Stomach (tissue), 8 donors: ENCODE measurements at regions not wholly inside any gene's neighbourhood (a gene's known extent, or its start where the extent isn't known, plus 50 kb on each side); places are given as distances from the start of the nearest gene placed in this dataset.
"Not testable (repeated sequence)": the region's sequence is repeated elsewhere in the genome, so short reads cannot be mapped to it uniquely, and the experiment has no call there.

Experiments
- DNase-seq, 2 donors: peaks; one replicate each; pipeline versions ENCODE4 v3.0.0 to v3.0.0-alpha.2; 2013 to 2019
- H3K27ac ChIP-seq, 5 donors: fragments of 200-600 bp in 4 of 5; sonication (generic) in 4 of 5; one replicate each; pipeline ENCODE4 v1.5.1; 2013 to 2019; ENCODE audit warnings: mild to moderate bottlenecking in 1 of 5, moderate library complexity in 1 of 5
- H3K27me3 ChIP-seq, 3 donors: fragments of 200-600 bp; sonication (generic); one replicate each; pipeline ENCODE4 v1.5.1; 2017 to 2019; ENCODE audit warnings: mixed run types in 1 of 3
- H3K36me3 ChIP-seq, 4 donors: fragments of 200-600 bp; sonication (generic); 1 replicate in 3 of 4; 2 replicates in 1 of 4; pipeline ENCODE4 v1.5.1; 2016 to 2019
- H3K4me1 ChIP-seq, 4 donors: fragments of 200-600 bp; sonication (generic); one replicate each; pipeline ENCODE4 v1.5.1; 2016 to 2019
- H3K4me3 ChIP-seq, 4 donors: fragments of 200-600 bp; sonication (generic) in 3 of 4; one replicate each; pipeline ENCODE4 v1.5.1; 2016 to 2019; ENCODE audit warnings: mild to moderate bottlenecking in 1 of 4
- H3K9me3 ChIP-seq, 4 donors: fragments of 200-600 bp; sonication (generic); one replicate each; pipeline ENCODE4 v1.5.1; 2016 to 2019
- CTCF ChIP-seq, 7 experiments: fragments of 450-650 bp in 4 of 7; fragments of 200-600 bp in 3 of 7; sonication (generic) in 3 of 7; IDR thresholded peaks; one replicate each; pipeline ENCODE4 v1.5.1; 2016 to 2019; ENCODE audit warnings: antibody characterized with exemption in 7 of 7, control low read depth in 2 of 7, mild to moderate bottlenecking in 1 of 7
- EP300 ChIP-seq: sonication (generic); formaldehyde crosslinking; IDR thresholded peaks from one replicate; pipeline ENCODE4 v1.6.1; 2017; ENCODE audit warnings: antibody characterized with exemption
- POLR2A ChIP-seq, 4 donors: fragments of 450-650 bp; IDR thresholded peaks; one replicate each; pipeline ENCODE4 v1.6.1; 2016; ENCODE audit warnings: antibody characterized with exemption in 4 of 4, control low read depth in 2 of 4, mild to moderate bottlenecking in 1 of 4, moderate library complexity in 1 of 4
- POLR2AphosphoS5 ChIP-seq, 3 donors: sonication (generic); formaldehyde crosslinking; IDR thresholded peaks; one replicate each; pipeline ENCODE4 v1.6.1; 2016; ENCODE audit warnings: antibody characterized with exemption in 3 of 3
- WGBS, 5 donors: extraction: QIAGEN DNeasy Blood & Tissue Kit in 3 of 5; methylation state at CpG; one replicate each; pipeline versions ENCODE4 v1.1.5 to v1.1.7; 2013 to 2018; 5-methylcytosine and 5-hydroxymethylcytosine counted together
- intact Hi-C: fragments of 100-400 bp; cut with DNase I; formaldehyde crosslinking; loops from one replicate; pipeline ENCODE4 v1.15.1; 2023; ENCODE audit warnings: low total_unique reads
- donor health status: healthy with polysubstance abuse.
- donor health status: Bipolar disorder and iron deficiency.
- donor health status: healthy.

DNA sequence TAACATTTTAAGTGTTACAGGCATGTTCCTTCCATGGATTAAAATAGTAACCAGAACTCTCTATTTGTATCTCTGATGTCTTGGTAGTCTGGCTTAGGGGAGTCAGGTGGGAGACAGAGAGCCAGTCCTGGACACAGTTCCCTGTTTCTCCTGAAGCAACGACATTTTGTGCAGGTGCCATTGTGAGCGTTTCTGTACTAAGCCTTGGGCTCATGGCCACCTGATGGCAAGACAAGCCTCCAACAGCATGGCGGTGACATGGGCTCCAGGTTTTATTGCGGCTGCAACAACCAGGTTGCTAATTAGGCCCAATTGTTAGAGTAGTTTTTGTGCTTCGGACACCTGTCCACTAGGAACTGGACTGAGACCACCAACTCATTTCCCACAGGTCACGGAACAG, 105.3 kb downstream of the PRDM13 start:
- Histone ChIP-seq H3K4me3 (no peak overlapping the region), H3K27me3 (no peaks in the 10 kb centered on the region), H3K36me3 (no peaks in the 10 kb centered on the region), H3K9me3 (peaks cover 0 to 7% (median 2%) of the 10 kb centered on the region in 4 donors), H3K27ac (no peak overlapping the region), H3K4me1 (no peaks in the 10 kb centered on the region)
- intact Hi-C loops, result no loop called here
- DNase-seq, result no peak
- TF ChIP-seq CTCF (IDR thresholded peaks at IDR 0.05), result no peak
- no peak for TF ChIP-seq POLR2AphosphoS5 (IDR thresholded peaks at IDR 0.05)
- TF ChIP-seq POLR2A (IDR thresholded peaks at IDR 0.05), result no peak
- TF ChIP-seq EP300, result no peak
- 89 to 94% (median 91%) methylated on average over 6 of the region's 6 CpGs for WGBS, 5 donors

DNA sequence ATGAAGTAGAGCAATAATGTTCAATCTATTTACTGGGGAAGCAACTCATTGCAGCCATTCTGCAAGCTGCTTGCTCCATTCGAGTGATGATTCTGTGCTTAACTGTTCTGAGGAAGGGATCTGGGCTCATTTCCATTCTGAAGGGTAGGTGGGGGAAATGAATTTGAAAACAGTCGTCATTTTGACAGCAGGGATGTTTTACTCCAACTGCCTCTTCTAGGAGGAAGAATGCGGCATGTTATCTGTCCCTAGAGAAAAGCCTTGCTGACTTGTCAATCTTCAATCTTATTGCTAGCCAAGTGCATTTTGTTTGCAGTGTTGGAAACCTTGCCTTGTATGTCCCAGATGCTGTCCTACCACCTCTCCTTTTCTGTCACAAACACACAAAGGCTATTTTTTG, 105.9 kb downstream of the PRDM13 start:
- Histone ChIP-seq H3K9me3 (peaks cover 0 to 7% (median 2%) of the 10 kb centered on the region in 4 donors), H3K4me3 (no peak overlapping the region), H3K27ac (no peak overlapping the region), H3K4me1 (no peaks in the 10 kb centered on the region), H3K27me3 (no peaks in the 10 kb centered on the region), H3K36me3 (no peaks in the 10 kb centered on the region)
- TF ChIP-seq POLR2AphosphoS5 (IDR thresholded peaks at IDR 0.05) (no peak), POLR2A (IDR thresholded peaks at IDR 0.05) (no peak), EP300 (no peak), CTCF (IDR thresholded peaks at IDR 0.05) (no peak)
- intact Hi-C loops, result no loop called here
- DNase-seq, result no peak
- WGBS, 5 donors, result 40 to 51% (median 47%) methylated on average over 3 of the region's 3 CpGs

- peaks cover 0 to 13% (median 12%) of the 10 kb centered on the region in 4 donors for H3K9me3 ChIP-seq
- H3K27ac ChIP-seq, H3K27me3 ChIP-seq, H3K4me3 ChIP-seq, intact Hi-C loops, H3K4me1 ChIP-seq, H3K36me3 ChIP-seq, DNase-seq: not testable (repeated sequence)
Observed at GRCh38 chr6:99722043-99722442, 115.4 kb downstream of the PRDM13 start.

DNA sequence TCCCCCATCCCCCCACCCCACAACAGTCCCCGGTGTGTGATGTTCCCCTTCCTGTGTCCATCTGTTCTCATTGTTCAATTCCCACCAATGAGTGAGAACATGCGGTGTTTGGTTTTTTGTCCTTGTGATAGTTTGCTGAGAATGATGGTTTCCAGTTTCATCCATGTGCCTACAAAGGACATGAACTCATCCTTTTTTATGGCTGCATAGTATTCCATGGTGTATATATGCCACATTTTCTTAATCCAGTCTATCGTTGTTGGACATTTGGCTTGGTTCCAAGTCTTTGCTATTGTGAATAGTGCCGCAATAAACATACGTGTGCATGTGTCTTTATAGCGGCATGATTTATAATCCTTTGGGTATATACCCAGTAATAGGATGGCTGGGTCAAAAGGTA, 123.6 kb downstream of the PRDM13 start:
- H3K36me3 ChIP-seq, intact Hi-C loops, H3K27me3 ChIP-seq, H3K4me1 ChIP-seq, H3K27ac ChIP-seq, H3K9me3 ChIP-seq, H3K4me3 ChIP-seq, DNase-seq: not testable (repeated sequence)
- 80 to 97% (median 90%) methylated on average over 4 to 6 of the region's 6 CpGs for WGBS, 5 donors

DNA sequence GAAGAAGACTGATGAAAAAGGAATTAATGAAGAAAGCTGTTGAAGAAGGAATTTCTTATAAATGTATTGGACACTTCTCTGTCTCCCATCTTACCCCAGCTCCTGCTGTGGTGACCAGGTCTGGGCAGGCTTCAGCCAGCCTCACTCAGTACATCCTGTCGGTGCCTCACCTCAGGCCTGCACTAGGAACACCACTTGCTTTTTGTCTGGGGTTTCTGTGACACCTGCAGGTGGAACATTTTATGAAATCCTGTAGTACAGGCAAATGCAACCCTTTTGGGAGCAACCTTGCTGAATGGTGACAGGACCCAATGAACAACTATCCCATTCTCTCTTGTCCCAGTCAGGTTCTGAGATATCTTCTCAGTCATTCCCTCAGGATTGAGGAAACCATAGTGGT, 129.7 kb downstream of the PRDM13 start:
- Histone ChIP-seq H3K27ac (no peak overlapping the region), H3K4me1 (no peaks in the 10 kb centered on the region), H3K36me3 (no peaks in the 10 kb centered on the region), H3K4me3 (no peak overlapping the region), H3K9me3 (no peaks in the 10 kb centered on the region), H3K27me3 (peaks cover 0 to 19% (median 3%) of the 10 kb centered on the region in 3 donors)
- 18 to 50% (median 41%) methylated on average over 1 of the region's 1 CpG for WGBS, 5 donors
- intact Hi-C loops, result no loop called here
- peak in 1 of 2 donors; percentile 7 for DNase-seq
- no peak for TF ChIP-seq EP300
- no peak for TF ChIP-seq POLR2A (IDR thresholded peaks at IDR 0.05)
- no peak for TF ChIP-seq POLR2AphosphoS5 (IDR thresholded peaks at IDR 0.05)
- no peak for TF ChIP-seq CTCF (IDR thresholded peaks at IDR 0.05)

DNA sequence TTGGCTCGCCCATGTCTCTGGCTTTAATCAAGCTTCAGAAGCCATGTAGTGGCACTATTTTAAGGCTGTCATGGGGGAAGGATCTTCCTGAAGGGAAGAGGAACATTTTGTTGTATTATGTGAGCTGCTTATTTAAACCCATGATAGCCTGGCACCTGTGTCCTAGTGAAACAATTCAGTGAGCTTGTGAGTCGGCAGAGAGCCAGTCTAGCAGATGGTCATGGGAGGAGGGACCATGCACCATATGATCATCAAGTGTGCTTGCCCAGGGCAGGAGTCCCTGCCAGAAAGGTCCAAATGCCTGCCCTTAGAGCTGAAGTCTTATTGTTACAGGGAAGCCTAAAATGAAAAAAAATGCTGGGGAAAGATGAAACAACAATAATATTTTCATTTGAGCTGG, 132.9 kb downstream of the PRDM13 start:
- WGBS, 5 donors, result 32 to 51% (median 43%) methylated on average over 2 of the region's 2 CpGs
- Histone ChIP-seq H3K9me3 (no peaks in the 10 kb centered on the region), H3K27me3 (peaks cover 0 to 19% (median 8%) of the 10 kb centered on the region in 3 donors), H3K4me3 (no peak overlapping the region), H3K27ac (no peak overlapping the region), H3K4me1 (no peaks in the 10 kb centered on the region), H3K36me3 (no peaks in the 10 kb centered on the region)
- intact Hi-C loops, result no loop called here
- peak in 1 of 2 donors; percentile 26 for DNase-seq
- TF ChIP-seq POLR2A (IDR thresholded peaks at IDR 0.05) (no peak), EP300 (no peak), POLR2AphosphoS5 (IDR thresholded peaks at IDR 0.05) (no peak), CTCF (IDR thresholded peaks at IDR 0.05) (no peak)
